Gastroesophageal sphincter (tissue), 3 donors: ENCODE measurements at regions not wholly inside any gene's neighbourhood (a gene's known extent, or its start where the extent isn't known, plus 50 kb on each side); places are given as distances from the start of the nearest gene placed in this dataset.

Source experiments
- POLR2A ChIP-seq, 2 donors: fragments of 450-650 bp; IDR thresholded peaks; one replicate each; pipeline ENCODE4 v1.6.1; 2017; ENCODE audit warnings: antibody characterized with exemption in 2 of 2, mild to moderate bottlenecking in 2 of 2, moderate library complexity in 1 of 2
- POLR2AphosphoS5 ChIP-seq: sonication (generic); formaldehyde crosslinking; IDR thresholded peaks from one replicate; pipeline ENCODE4 v1.6.1; 2017; ENCODE audit warnings: antibody characterized with exemption
- TF ChIP-seq, protein P1 (sequence below), 4 experiments: fragments of 200-600 bp in 2 of 4; fragments of 450-650 bp in 2 of 4; sonication (generic) in 1 of 4; IDR thresholded peaks; one replicate each; pipeline ENCODE4 v1.5.1; 2017 to 2019; ENCODE audit warnings: antibody characterized with exemption in 4 of 4, mild to moderate bottlenecking in 2 of 4, moderate library complexity in 2 of 4

- TF ChIP-seq, protein P1, sequence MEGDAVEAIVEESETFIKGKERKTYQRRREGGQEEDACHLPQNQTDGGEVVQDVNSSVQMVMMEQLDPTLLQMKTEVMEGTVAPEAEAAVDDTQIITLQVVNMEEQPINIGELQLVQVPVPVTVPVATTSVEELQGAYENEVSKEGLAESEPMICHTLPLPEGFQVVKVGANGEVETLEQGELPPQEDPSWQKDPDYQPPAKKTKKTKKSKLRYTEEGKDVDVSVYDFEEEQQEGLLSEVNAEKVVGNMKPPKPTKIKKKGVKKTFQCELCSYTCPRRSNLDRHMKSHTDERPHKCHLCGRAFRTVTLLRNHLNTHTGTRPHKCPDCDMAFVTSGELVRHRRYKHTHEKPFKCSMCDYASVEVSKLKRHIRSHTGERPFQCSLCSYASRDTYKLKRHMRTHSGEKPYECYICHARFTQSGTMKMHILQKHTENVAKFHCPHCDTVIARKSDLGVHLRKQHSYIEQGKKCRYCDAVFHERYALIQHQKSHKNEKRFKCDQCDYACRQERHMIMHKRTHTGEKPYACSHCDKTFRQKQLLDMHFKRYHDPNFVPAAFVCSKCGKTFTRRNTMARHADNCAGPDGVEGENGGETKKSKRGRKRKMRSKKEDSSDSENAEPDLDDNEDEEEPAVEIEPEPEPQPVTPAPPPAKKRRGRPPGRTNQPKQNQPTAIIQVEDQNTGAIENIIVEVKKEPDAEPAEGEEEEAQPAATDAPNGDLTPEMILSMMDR (IDR thresholded peaks at IDR 0.05) = no peak
- no peak for TF ChIP-seq POLR2AphosphoS5
- no peak for TF ChIP-seq POLR2A (IDR thresholded peaks at IDR 0.05)
These were observed 2291.6 kb upstream of the WWC1 start for GRCh38 chr5:165999693-166000320.
